PC-9 (cell line): ENCODE measurements at regions not wholly inside any gene's neighbourhood (a gene's known extent, or its start where the extent isn't known, plus 50 kb on each side); places are given as distances from the start of the nearest gene placed in this dataset.
"Not testable (repeated sequence)": the region's sequence is repeated elsewhere in the genome, so short reads cannot be mapped to it uniquely, and the experiment has no call there.

Experiments used
- BruUV-seq: library from RNA; stranded (reverse); fragments of 400-500 nt; replicated peaks from 2 replicates; lab custom pipeline; 2021; lab: Mats Ljungman, UMichigan
- CTCF ChIA-PET: fragments of 300-600 bp; sonication (Branson Sonifier 250); formaldehyde crosslinking; loops from one replicate; lab custom pipeline; 2022; ENCODE audit warnings: antibody characterized with exemption; lab: Charles Lee
- POLR2A ChIA-PET: fragments of 300-600 bp; sonication (Branson Sonifier 250); formaldehyde crosslinking; loops from one replicate; lab custom pipeline; 2022; ENCODE audit warnings: antibody characterized with exemption; ENCODE audit not compliant: unreplicated experiment; lab: Charles Lee
- DNase-seq, 2 experiments: peaks; one replicate each; pipeline versions ENCODE4 v3.0.0 to v3.0.0-alpha.2; 2015 to 2022; ENCODE audit warnings: mixed read lengths in 1 of 2
- H2AFZ ChIP-seq: fragments of 200-600 bp; sonication (generic); 2 replicates; pipeline ENCODE4 v1.8.1; 2017; ENCODE audit warnings: antibody characterized with exemption
- H3F3A ChIP-seq: fragments of 200-600 bp; sonication (generic); 2 replicates; pipeline ENCODE4 v1.8.1; 2017; ENCODE audit warnings: antibody characterized with exemption, mild to moderate bottlenecking, low read depth; ENCODE audit not compliant: insufficient read depth
- H3K27ac ChIP-seq: fragments of 200-600 bp; sonication (generic); 2 replicates; pipeline ENCODE4 v1.6.1; 2016; ENCODE audit warnings: mixed run types
- H3K27me3 ChIP-seq: fragments of 200-600 bp; sonication (generic); 2 replicates; pipeline ENCODE4 v1.6.1; 2016; ENCODE audit warnings: low read depth, mixed run types; ENCODE audit not compliant: insufficient read depth
- H3K36me3 ChIP-seq: fragments of 200-600 bp; sonication (generic); 2 replicates; pipeline ENCODE4 v1.6.1; 2016; ENCODE audit warnings: low read depth, mixed run types
- H3K4me1 ChIP-seq: fragments of 200-600 bp; sonication (generic); replicated peaks from 2 replicates; pipeline ENCODE4 v1.6.1; 2016; ENCODE audit warnings: mixed run types; ENCODE audit not compliant: insufficient read depth
- H3K4me2 ChIP-seq: fragments of 200-600 bp; sonication (generic); 2 replicates; pipeline ENCODE4 v1.6.1; 2017; ENCODE audit warnings: mixed run types
- H3K4me3 ChIP-seq: fragments of 200-600 bp; sonication (generic); 2 replicates; pipeline ENCODE4 v1.6.1; 2016; ENCODE audit warnings: mixed run types
- H3K79me2 ChIP-seq: fragments of 200-600 bp; sonication (generic); 2 replicates; pipeline ENCODE4 v1.6.1; 2017; ENCODE audit warnings: low read depth, mixed run types
- H3K9me2 ChIP-seq: fragments of 200-600 bp; sonication (generic); 2 replicates; pipeline ENCODE4 v1.8.1; 2017; ENCODE audit warnings: mild to moderate bottlenecking; ENCODE audit not compliant: insufficient read depth
- H3K9me3 ChIP-seq: fragments of 200-600 bp; sonication (generic); 2 replicates; pipeline ENCODE4 v1.8.1; 2016; ENCODE audit warnings: low read depth; ENCODE audit not compliant: insufficient read depth
- H4K20me1 ChIP-seq: fragments of 200-600 bp; sonication (generic); 2 replicates; pipeline ENCODE4 v1.8.1; 2017; ENCODE audit not compliant: insufficient read depth
- EZH2 ChIP-seq: fragments of 200-600 bp; sonication (generic); IDR thresholded peaks from 2 replicates; pipeline ENCODE4 v1.8.0; 2017; ENCODE audit warnings: antibody characterized with exemption, low read depth
- intact Hi-C: fragments of 100-400 bp; cut with micrococcal nuclease; formaldehyde crosslinking; loops from one replicate; pipeline ENCODE4 v1.10.0; 2022; ENCODE audit not compliant: unreplicated experiment
- TF ChIP-seq, protein P1 (sequence below): fragments of 200-600 bp; sonication (generic); conservative IDR thresholded peaks from 2 replicates; pipeline ENCODE4 v1.6.1; 2017; ENCODE audit warnings: mixed run types, antibody characterized with exemption, mild to moderate bottlenecking, moderate library complexity

DNA sequence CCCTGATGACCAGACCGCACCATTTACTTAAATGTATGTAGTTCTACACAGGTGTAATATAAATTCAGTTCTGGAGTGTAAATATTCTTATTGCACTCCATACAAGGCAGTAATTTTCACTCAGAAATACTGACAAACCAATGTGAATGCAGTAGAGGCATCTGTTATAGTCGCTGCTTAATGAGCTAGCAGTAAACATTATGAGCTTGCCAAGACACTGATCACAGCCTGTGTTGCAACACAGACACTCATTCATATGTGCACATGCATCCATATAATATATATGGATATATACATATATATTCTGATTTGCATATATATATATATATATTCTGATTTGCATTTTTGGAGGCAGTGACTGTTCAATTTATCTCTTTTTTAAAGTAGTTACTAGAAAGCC is 435.1 kb upstream of the ST8SIA4 start:
- ChIA-PET POLR2A (no interaction called here), CTCF (no interaction called here)
- no peak overlapping the region for H3K4me3 ChIP-seq
- BruUV-seq: no TSS peak
- TF ChIP-seq, protein P1, sequence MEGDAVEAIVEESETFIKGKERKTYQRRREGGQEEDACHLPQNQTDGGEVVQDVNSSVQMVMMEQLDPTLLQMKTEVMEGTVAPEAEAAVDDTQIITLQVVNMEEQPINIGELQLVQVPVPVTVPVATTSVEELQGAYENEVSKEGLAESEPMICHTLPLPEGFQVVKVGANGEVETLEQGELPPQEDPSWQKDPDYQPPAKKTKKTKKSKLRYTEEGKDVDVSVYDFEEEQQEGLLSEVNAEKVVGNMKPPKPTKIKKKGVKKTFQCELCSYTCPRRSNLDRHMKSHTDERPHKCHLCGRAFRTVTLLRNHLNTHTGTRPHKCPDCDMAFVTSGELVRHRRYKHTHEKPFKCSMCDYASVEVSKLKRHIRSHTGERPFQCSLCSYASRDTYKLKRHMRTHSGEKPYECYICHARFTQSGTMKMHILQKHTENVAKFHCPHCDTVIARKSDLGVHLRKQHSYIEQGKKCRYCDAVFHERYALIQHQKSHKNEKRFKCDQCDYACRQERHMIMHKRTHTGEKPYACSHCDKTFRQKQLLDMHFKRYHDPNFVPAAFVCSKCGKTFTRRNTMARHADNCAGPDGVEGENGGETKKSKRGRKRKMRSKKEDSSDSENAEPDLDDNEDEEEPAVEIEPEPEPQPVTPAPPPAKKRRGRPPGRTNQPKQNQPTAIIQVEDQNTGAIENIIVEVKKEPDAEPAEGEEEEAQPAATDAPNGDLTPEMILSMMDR: no peak
- intact Hi-C loops: no loop called here
- no peak overlapping the region for H3K27ac ChIP-seq
- no peaks in the 10 kb centered on the region for H3K79me2 ChIP-seq
- no peaks in the 10 kb centered on the region for H3K9me3 ChIP-seq
- no peaks in the 10 kb centered on the region for H3K27me3 ChIP-seq
- H3K36me3 ChIP-seq: no peaks in the 10 kb centered on the region
- no peaks in the 10 kb centered on the region for H4K20me1 ChIP-seq
- H3K4me1 ChIP-seq: no peaks in the 10 kb centered on the region
- H3K4me2 ChIP-seq: no peak overlapping the region
- no peak overlapping the region for H2AFZ ChIP-seq
- no peak for DNase-seq
- H3K9me2 ChIP-seq: no peaks in the 10 kb centered on the region
- H3F3A ChIP-seq: no peaks in the 10 kb centered on the region

DNA sequence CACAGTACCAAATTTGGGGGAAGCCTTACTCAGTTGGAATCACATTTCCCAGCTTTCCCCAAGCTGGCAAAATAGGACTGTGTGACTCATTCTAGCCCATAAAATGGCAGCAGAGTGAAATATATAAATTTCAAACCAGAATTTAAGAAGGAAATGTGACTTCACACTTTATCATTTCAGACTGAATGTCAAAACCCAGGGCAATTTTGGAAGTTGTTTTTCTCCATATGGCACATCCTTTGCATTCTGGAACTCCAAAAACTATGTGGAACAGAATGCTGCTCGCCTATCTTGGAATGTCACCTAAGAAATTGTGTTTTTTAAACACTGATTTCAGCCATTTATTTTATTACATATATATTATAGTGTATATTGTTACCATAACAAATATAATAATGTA is 424.7 kb upstream of the ST8SIA4 start:
- Histone ChIP-seq H3K36me3 (no peaks in the 10 kb centered on the region), H3K9me2 (no peaks in the 10 kb centered on the region), H3K4me3 (no peak overlapping the region), H3K27ac (no peak overlapping the region), H4K20me1 (no peaks in the 10 kb centered on the region), H3K27me3 (no peaks in the 10 kb centered on the region), H2AFZ (no peak overlapping the region), H3K4me1 (no peaks in the 10 kb centered on the region), H3K9me3 (no peaks in the 10 kb centered on the region), H3K4me2 (no peak overlapping the region), H3K79me2 (no peaks in the 10 kb centered on the region), H3F3A (no peaks in the 10 kb centered on the region)
- no TSS peak for BruUV-seq
- TF ChIP-seq EZH2: no peak
- TF ChIP-seq, protein P1: no peak
- POLR2A ChIA-PET: no interaction called here
- intact Hi-C loops: no loop called here
- CTCF ChIA-PET: no interaction called here
- no peak for DNase-seq

DNA sequence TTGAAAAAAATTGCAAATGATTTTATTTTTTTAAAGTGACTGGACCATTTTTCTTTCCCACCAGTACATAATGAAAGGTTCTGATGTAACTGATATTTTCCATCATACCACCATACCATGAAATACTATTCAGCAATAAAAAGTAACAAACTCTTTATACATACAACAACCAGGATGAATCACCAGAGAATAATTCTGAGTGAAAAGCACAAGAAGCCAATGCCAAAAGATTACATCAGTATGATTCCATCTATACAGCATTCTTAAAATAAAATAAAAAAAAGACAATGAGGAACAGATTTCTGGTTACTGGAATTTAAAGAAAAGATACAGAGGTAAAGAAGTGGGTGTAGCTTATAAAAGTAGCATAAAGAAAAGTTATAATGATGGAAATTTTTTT is 423.7 kb upstream of the ST8SIA4 start:
- Histone ChIP-seq H3K36me3 (no peaks in the 10 kb centered on the region), H2AFZ (no peak overlapping the region), H4K20me1 (no peaks in the 10 kb centered on the region), H3F3A (no peaks in the 10 kb centered on the region), H3K79me2 (no peaks in the 10 kb centered on the region), H3K4me3 (no peak overlapping the region), H3K27me3 (no peaks in the 10 kb centered on the region), H3K4me2 (no peak overlapping the region), H3K9me2 (no peaks in the 10 kb centered on the region), H3K4me1 (no peaks in the 10 kb centered on the region), H3K9me3 (no peaks in the 10 kb centered on the region), H3K27ac (no peak overlapping the region)
- no TSS peak for BruUV-seq
- CTCF ChIA-PET: no interaction called here
- intact Hi-C loops: no loop called here
- TF ChIP-seq, protein P1: no peak
- no peak for TF ChIP-seq EZH2
- no peak for DNase-seq
- POLR2A ChIA-PET: no interaction called here

DNA sequence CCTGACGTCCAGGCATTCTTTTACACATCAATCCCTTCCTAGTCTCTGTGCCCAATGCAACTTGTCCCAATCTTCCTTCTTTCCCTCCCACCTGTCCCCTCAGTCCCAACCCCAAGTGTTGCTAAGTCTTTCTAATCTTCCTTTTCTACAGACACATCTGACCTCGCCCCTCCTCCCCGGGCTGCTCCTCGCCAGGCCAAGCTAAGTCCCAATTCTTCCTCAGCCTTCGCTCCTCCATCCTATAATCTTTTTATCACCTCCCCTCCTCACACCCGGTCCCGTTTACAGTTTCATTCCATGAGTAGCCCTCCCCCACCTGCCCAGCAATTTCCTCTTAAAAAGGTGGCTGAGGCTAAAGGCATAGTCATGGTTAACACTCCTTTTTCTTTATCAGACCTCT is 413.3 kb upstream of the ST8SIA4 start:
- BruUV-seq: not testable (repeated sequence)

More for the DNA sequence above, 413.3 kb upstream of the ST8SIA4 start:
- H2AFZ ChIP-seq, H4K20me1 ChIP-seq, CTCF ChIA-PET, H3F3A ChIP-seq, DNase-seq, H3K4me2 ChIP-seq, H3K79me2 ChIP-seq, H3K4me1 ChIP-seq, H3K4me3 ChIP-seq, H3K9me3 ChIP-seq, H3K36me3 ChIP-seq, H3K9me2 ChIP-seq, H3K27me3 ChIP-seq, intact Hi-C loops, POLR2A ChIA-PET, H3K27ac ChIP-seq: not testable (repeated sequence)
